Endothelial cell of umbilical vein (primary cell): ENCODE measurements at regions not wholly inside any gene's neighbourhood (a gene's known extent, or its start where the extent isn't known, plus 50 kb on each side); places are given as distances from the start of the nearest gene placed in this dataset.
"Not testable (repeated sequence)": the region's sequence is repeated elsewhere in the genome, so short reads cannot be mapped to it uniquely, and the experiment has no call there.

Experiments used
- EZH2 ChIP-seq: IDR thresholded peaks from 2 replicates; pipeline ENCODE4 v1.6.1; 2012; ENCODE audit warnings: borderline replicate concordance, low read depth, mild to moderate bottlenecking, moderate library complexity, low read length, inconsistent platforms; ENCODE audit not compliant: severe bottlenecking
- FOS ChIP-seq: IDR thresholded peaks from 2 replicates; pipeline ENCODE4 v1.6.1; 2011; ENCODE audit warnings: mild to moderate bottlenecking, low read length, moderate library complexity, borderline replicate concordance; ENCODE audit not compliant: insufficient read depth
- JUN ChIP-seq: IDR thresholded peaks from 2 replicates; pipeline ENCODE4 v1.6.1; 2011; ENCODE audit warnings: borderline replicate concordance, low read depth; ENCODE audit not compliant: insufficient read length, insufficient read depth
- MYC ChIP-seq: IDR thresholded peaks from one replicate; pipeline ENCODE4 v1.6.1; 2011; ENCODE audit warnings: mild to moderate bottlenecking, low read depth, low read length
- POLR2A ChIP-seq: IDR thresholded peaks from 2 replicates; pipeline ENCODE4 v1.6.1; 2012; ENCODE audit warnings: low read depth, mild to moderate bottlenecking, control low read depth, low read length
- POLR2AphosphoS5 ChIP-seq: IDR thresholded peaks from 2 replicates; pipeline ENCODE4 v1.6.1; 2012; ENCODE audit warnings: low read depth, mild to moderate bottlenecking, control low read depth, low read length, moderate library complexity; ENCODE audit not compliant: insufficient read depth
- TF ChIP-seq, protein P1 (sequence below), 2 donors: IDR thresholded peaks; 1 replicate in 1 of 2; 2 replicates in 1 of 2; pipeline ENCODE4 v1.5.1; 2011; ENCODE audit warnings: low read length in 2 of 2, mild to moderate bottlenecking in 2 of 2, moderate library complexity in 2 of 2, control low read depth in 1 of 2, inconsistent platforms in 1 of 2, low read depth in 1 of 2; ENCODE audit not compliant: insufficient read depth in 1 of 2; ENCODE audit errors: extremely low read depth in 1 of 2
- TF ChIP-seq, protein P2 (sequence below): IDR thresholded peaks from 2 replicates; pipeline ENCODE4 v1.6.1; 2011; ENCODE audit not compliant: insufficient read depth, insufficient read length

DNA sequence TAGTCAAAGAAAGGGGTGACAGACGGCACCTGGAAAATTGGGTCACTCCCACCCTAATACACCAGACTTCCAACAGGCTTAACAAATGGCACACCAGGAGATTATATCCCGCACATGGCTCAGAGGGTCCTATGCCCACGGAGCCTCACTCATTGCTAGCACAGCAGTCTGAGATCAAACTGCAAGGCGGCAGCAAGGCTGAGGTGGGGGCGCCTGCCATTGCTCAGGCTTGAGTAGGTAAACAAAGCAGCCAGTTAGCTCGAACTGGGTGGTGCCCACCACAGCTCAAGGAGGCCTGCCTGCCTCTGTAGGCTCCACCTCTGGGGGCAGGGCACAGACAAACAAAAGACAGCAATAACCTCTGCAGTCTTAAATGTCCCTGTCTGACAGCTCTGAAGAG is 482.5 kb downstream of the SUCLG1 start:
- TF ChIP-seq POLR2A, POLR2AphosphoS5, EZH2, MYC, FOS, JUN: not testable (repeated sequence)
- TF ChIP-seq, protein P1, sequence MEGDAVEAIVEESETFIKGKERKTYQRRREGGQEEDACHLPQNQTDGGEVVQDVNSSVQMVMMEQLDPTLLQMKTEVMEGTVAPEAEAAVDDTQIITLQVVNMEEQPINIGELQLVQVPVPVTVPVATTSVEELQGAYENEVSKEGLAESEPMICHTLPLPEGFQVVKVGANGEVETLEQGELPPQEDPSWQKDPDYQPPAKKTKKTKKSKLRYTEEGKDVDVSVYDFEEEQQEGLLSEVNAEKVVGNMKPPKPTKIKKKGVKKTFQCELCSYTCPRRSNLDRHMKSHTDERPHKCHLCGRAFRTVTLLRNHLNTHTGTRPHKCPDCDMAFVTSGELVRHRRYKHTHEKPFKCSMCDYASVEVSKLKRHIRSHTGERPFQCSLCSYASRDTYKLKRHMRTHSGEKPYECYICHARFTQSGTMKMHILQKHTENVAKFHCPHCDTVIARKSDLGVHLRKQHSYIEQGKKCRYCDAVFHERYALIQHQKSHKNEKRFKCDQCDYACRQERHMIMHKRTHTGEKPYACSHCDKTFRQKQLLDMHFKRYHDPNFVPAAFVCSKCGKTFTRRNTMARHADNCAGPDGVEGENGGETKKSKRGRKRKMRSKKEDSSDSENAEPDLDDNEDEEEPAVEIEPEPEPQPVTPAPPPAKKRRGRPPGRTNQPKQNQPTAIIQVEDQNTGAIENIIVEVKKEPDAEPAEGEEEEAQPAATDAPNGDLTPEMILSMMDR (IDR thresholded peaks at IDR 0.05; ENCODE audit: extremely low read depth in 1 of 2, insufficient read depth in 1 of 2, low read depth in 1 of 2, low read length in 2 of 2), result not testable (repeated sequence)
- TF ChIP-seq, protein P2, sequence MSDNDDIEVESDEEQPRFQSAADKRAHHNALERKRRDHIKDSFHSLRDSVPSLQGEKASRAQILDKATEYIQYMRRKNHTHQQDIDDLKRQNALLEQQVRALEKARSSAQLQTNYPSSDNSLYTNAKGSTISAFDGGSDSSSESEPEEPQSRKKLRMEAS, result not testable (repeated sequence)
